ENCODE measurements at regions not wholly inside any gene's neighbourhood (a gene's known extent, or its start where the extent isn't known, plus 50 kb on each side); places are given as distances from the start of the nearest gene placed in this dataset.
A peak's percentile ranks its signal among the peaks of the same experiment; 100 is the strongest.

DNA sequence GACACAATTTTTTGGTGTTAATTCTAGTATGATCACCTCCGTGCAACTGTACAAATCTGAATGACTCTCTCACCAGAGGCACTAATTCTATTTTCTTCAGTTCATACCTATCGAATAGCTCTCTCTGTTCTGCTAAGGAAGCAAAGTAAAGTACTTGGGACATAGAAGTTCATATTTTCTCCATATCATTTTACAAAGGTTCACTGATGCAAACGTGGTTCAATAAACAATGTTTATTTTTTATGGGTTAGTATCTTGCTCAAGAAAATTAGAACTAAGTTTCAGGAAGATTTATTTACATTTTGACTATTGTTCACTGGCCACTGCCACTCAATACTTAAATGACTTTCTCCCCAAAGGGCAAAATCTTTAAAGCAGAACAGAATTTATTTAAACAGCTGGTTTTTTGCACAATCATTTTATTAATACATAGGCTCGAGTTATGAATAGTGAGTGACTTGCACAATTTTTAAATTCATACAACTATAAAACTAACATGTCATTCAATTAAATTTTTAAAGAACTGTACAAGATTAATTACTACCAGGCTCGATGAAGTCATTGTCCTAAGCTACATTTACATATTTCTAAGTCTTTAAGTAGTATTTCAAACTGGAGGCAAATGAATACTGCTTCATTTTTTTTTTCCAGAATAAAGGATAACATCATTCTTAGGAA is 255.8 kb downstream of the C16orf95 start:
- H3K9me3 ChIP-seq (ENCODE audit: control insufficient read depth, insufficient read depth, low read depth, low read length), result no peaks in the 10 kb centered on the region
- no peak overlapping the region for H3K4me3 ChIP-seq (replicated peaks in 1 of 4; ENCODE audit: control extremely low read depth in 1 of 4, insufficient read depth in 1 of 4, low read depth in 3 of 4, low read length in 4 of 4)
- no peak for TF ChIP-seq EZH2 (IDR thresholded peaks at IDR 0.05; ENCODE audit: low read length, missing control alignments)
- TF ChIP-seq, protein P1, sequence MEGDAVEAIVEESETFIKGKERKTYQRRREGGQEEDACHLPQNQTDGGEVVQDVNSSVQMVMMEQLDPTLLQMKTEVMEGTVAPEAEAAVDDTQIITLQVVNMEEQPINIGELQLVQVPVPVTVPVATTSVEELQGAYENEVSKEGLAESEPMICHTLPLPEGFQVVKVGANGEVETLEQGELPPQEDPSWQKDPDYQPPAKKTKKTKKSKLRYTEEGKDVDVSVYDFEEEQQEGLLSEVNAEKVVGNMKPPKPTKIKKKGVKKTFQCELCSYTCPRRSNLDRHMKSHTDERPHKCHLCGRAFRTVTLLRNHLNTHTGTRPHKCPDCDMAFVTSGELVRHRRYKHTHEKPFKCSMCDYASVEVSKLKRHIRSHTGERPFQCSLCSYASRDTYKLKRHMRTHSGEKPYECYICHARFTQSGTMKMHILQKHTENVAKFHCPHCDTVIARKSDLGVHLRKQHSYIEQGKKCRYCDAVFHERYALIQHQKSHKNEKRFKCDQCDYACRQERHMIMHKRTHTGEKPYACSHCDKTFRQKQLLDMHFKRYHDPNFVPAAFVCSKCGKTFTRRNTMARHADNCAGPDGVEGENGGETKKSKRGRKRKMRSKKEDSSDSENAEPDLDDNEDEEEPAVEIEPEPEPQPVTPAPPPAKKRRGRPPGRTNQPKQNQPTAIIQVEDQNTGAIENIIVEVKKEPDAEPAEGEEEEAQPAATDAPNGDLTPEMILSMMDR (conservative IDR thresholded peaks at IDR 0.05 in 1 of 2, IDR thresholded peaks at IDR 0.05 in 1 of 2; ENCODE audit: low read depth in 1 of 2, low read length in 2 of 2), result no peak
- H3K36me3 ChIP-seq (ENCODE audit: control insufficient read depth, insufficient read depth, low read length), result no peaks in the 10 kb centered on the region
- H2AFZ ChIP-seq (ENCODE audit: low read length), result no peak overlapping the region
- no peaks in the 10 kb centered on the region for H3K27me3 ChIP-seq (ENCODE audit: control insufficient read depth, insufficient read depth, low read length)
- H3K4me1 ChIP-seq (ENCODE audit: control insufficient read depth, extremely low read depth, insufficient read depth, low read length), result no peaks in the 10 kb centered on the region
- DNase-seq (ENCODE audit: low read depth in 2 of 2), result peak in 1 of 2 donors; percentile 25
- no peaks in the 10 kb centered on the region for H4K20me1 ChIP-seq (ENCODE audit: control insufficient read depth, extremely low read depth, insufficient read depth, low read length)
- H3K27ac ChIP-seq (ENCODE audit: insufficient read depth, low read length), result no peak overlapping the region
- no peak overlapping the region for H3K4me2 ChIP-seq (ENCODE audit: extremely low read depth, insufficient read depth, low read length)
- H3K9ac ChIP-seq (ENCODE audit: insufficient read depth, low read length), result no peak overlapping the region
- no peaks in the 10 kb centered on the region for H3K79me2 ChIP-seq (ENCODE audit: control insufficient read depth, insufficient read depth, low read length)

DNA sequence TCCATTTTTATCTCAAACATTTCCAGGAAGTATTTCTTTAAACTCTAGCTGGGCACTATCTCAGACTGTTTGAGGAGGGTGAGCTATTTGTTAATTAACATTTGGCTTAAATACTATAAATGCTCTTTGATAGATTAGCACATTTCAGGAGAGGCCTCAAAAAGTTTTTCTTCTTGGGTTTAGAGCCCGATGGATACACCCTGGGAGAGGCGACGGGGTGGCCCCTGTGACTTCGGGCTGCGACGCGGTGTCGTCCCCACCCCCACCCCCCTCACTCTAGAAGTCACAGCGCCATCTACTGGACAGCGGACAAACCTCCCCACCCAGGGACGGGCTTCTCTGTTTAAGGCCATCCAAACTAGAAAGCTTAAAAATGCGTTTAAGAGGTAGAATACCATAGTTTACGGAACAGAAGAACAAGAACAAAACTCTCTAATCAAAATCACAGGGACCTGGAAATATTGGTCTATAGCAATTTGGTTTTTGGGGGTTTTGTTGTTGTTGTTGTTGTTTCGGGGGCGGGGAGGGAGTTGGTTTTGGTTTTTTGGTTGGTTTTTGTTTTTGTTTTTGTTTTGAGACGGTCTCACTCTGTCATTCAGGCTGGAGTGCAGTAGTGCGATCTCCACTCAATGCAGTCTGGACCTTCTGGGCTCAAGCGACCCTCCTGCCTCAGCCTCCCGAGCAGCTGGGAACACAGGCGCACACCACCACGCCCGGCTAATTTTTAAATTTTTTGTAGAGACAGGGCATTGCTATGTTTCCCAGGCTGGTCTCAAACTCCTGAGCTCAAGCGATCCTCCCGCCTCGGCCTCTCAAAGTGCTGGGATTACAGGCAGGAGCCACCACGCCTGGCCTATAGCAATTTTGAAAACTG is 254.4 kb downstream of the C16orf95 start:
- no peaks in the 10 kb centered on the region for H3K79me2 ChIP-seq (ENCODE audit: control insufficient read depth, insufficient read depth, low read length)
- H3K27ac ChIP-seq (ENCODE audit: insufficient read depth, low read length), result no peak overlapping the region
- no peaks in the 10 kb centered on the region for H3K9me3 ChIP-seq (ENCODE audit: control insufficient read depth, insufficient read depth, low read depth, low read length)
- H2AFZ ChIP-seq (ENCODE audit: low read length), result no peak overlapping the region
- no peaks in the 10 kb centered on the region for H3K27me3 ChIP-seq (ENCODE audit: control insufficient read depth, insufficient read depth, low read length)
- H3K4me3 ChIP-seq (replicated peaks in 1 of 4; ENCODE audit: control extremely low read depth in 1 of 4, insufficient read depth in 1 of 4, low read depth in 3 of 4, low read length in 4 of 4), result peak overlapping the region in 2 of 4 experiments; percentile 21 to 40
- H3K4me1 ChIP-seq (ENCODE audit: control insufficient read depth, extremely low read depth, insufficient read depth, low read length), result no peaks in the 10 kb centered on the region
- TF ChIP-seq, protein P1 (conservative IDR thresholded peaks at IDR 0.05 in 1 of 2, IDR thresholded peaks at IDR 0.05 in 1 of 2; ENCODE audit: low read depth in 1 of 2, low read length in 2 of 2), result peak; percentile 78 to 97
- no peak for TF ChIP-seq EZH2 (IDR thresholded peaks at IDR 0.05; ENCODE audit: low read length, missing control alignments)
- DNase-seq (ENCODE audit: low read depth in 2 of 2), result peak; percentile 54 to 78
- no peaks in the 10 kb centered on the region for H3K36me3 ChIP-seq (ENCODE audit: control insufficient read depth, insufficient read depth, low read length)
- peak overlapping the region; percentile 70 for H3K4me2 ChIP-seq (ENCODE audit: extremely low read depth, insufficient read depth, low read length)
- H4K20me1 ChIP-seq (ENCODE audit: control insufficient read depth, extremely low read depth, insufficient read depth, low read length), result no peaks in the 10 kb centered on the region
- H3K9ac ChIP-seq (ENCODE audit: insufficient read depth, low read length), result no peak overlapping the region

DNA sequence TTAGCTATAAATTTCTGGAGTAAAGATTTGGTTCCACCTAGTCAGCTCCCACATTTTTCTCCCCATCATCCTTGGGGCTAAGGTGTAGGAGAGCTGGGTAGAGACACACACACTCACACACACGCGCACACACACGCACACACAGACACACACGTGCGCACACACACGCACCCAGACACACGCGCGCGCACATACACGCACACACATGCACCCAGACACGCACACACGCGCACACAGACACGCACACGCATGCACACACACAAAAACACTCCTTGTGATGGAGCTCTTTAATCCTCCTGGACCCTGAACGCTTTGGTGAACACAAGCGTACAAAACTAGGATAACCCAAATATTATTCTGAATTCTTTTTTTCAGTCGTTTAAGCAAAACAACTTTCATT is 253.6 kb downstream of the C16orf95 start:
- no peaks in the 10 kb centered on the region for H3K4me1 ChIP-seq (ENCODE audit: control insufficient read depth, extremely low read depth, insufficient read depth, low read length)
- no peaks in the 10 kb centered on the region for H3K79me2 ChIP-seq (ENCODE audit: control insufficient read depth, insufficient read depth, low read length)
- H3K36me3 ChIP-seq (ENCODE audit: control insufficient read depth, insufficient read depth, low read length), result no peaks in the 10 kb centered on the region
- no peaks in the 10 kb centered on the region for H3K27me3 ChIP-seq (ENCODE audit: control insufficient read depth, insufficient read depth, low read length)
- no peaks in the 10 kb centered on the region for H4K20me1 ChIP-seq (ENCODE audit: control insufficient read depth, extremely low read depth, insufficient read depth, low read length)
- H3K4me3 ChIP-seq (replicated peaks in 1 of 4; ENCODE audit: control extremely low read depth in 1 of 4, insufficient read depth in 1 of 4, low read depth in 3 of 4, low read length in 4 of 4), result no peak overlapping the region
- no peak overlapping the region for H3K27ac ChIP-seq (ENCODE audit: insufficient read depth, low read length)
- no peak overlapping the region for H3K9ac ChIP-seq (ENCODE audit: insufficient read depth, low read length)
- no peak overlapping the region for H2AFZ ChIP-seq (ENCODE audit: low read length)
- no peak overlapping the region for H3K4me2 ChIP-seq (ENCODE audit: extremely low read depth, insufficient read depth, low read length)
- TF ChIP-seq, protein P1 (conservative IDR thresholded peaks at IDR 0.05 in 1 of 2, IDR thresholded peaks at IDR 0.05 in 1 of 2; ENCODE audit: low read depth in 1 of 2, low read length in 2 of 2), result no peak
- DNase-seq (ENCODE audit: low read depth in 2 of 2), result no peak
- no peaks in the 10 kb centered on the region for H3K9me3 ChIP-seq (ENCODE audit: control insufficient read depth, insufficient read depth, low read depth, low read length)
